H7 (cell line): ENCODE measurements at regions not wholly inside any gene's neighbourhood (a gene's known extent, or its start where the extent isn't known, plus 50 kb on each side); places are given as distances from the start of the nearest gene placed in this dataset.

ENCODE experiments used
- DNase-seq: peaks from one replicate; pipeline ENCODE4 v3.0.0; 2012
- H3K27me3 ChIP-seq: 2 replicates; pipeline ENCODE4 v1.6.0; 2011; ENCODE audit warnings: mild to moderate bottlenecking, low read length; ENCODE audit not compliant: control insufficient read depth, insufficient read depth
- H3K36me3 ChIP-seq: replicated peaks from 2 replicates; pipeline ENCODE4 v1.5.1; 2011; ENCODE audit warnings: low read length; ENCODE audit not compliant: control insufficient read depth, insufficient read depth
- H3K4me3 ChIP-seq: 2 replicates; pipeline ENCODE4 v1.5.1; 2011; ENCODE audit warnings: low read depth, mild to moderate bottlenecking, control low read depth, low read length, moderate library complexity; ENCODE audit not compliant: insufficient read depth

DNA sequence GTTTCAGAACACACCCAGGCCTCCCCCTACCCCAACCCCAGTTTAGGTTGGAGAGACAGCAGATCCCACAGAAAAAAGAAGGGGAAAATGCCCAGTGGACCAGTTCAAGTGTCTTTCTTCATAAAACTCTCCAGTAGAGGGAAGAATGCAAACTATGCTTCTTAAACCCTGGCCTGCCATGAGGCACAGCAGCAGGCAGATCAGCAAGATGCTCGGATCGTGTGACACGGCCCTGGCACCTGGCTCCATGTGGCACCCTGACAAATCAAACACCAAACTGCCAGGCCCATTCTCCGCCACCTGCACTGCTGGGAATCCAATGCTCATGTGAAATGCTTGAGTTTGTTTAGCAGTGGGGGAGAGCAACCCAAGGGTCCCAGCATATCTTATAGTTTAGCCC lies 166.8 kb downstream of the SOX9 start:
- no peak overlapping the region for H3K4me3 ChIP-seq
- H3K27me3 ChIP-seq, result no peaks in the 10 kb centered on the region; the same call in 1 of the 2 replicates
- H3K36me3 ChIP-seq, result no peaks in the 10 kb centered on the region
- DNase-seq, result no peak

DNA sequence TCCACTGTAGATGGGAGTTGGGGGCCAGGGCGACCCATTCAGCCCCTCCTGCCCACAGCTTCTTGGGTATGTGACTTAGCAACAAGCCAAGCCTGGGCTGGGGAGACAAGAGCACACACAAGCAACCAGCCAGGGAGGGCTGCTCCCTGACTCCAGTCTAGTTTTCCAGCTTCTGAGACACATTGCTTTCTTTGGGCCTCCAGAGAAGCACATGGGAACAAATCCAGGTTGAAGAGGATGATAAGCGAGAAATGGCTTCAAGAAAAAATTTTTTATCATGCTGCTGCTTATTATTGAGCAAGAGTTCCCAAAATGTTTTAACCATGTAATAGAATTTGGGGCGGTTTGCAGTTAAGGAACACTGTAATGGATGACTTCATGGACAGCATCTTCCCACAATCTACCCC lies 173.7 kb downstream of the SOX9 start:
- Histone ChIP-seq H3K4me3 (no peak overlapping the region), H3K36me3 (no peaks in the 10 kb centered on the region), H3K27me3 (no peaks in the 10 kb centered on the region; the same call in 1 of the 2 replicates)
- no peak for DNase-seq

DNA sequence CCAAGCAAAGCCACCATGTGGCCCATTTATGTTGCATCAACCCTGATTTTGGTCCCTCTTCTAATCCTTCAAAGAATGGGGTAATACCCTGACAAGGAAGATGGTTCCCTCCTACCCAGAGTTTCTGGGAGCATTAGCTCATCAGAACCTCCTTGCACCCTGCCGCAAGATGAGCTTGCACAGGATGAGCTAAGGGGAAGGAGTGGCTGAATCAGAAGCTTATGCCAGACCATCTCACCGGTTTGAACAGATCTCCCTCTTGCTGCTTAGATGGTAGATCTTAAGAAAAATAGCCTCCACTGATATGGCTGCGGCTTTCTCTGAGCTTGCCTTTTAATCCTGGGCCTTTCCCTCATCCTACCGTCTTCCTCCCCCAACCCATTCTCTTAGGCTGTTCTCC lies 175.1 kb downstream of the SOX9 start:
- Histone ChIP-seq H3K36me3 (no peaks in the 10 kb centered on the region), H3K27me3 (no peaks in the 10 kb centered on the region; the same call in 1 of the 2 replicates), H3K4me3 (no peak overlapping the region)
- no peak for DNase-seq

DNA sequence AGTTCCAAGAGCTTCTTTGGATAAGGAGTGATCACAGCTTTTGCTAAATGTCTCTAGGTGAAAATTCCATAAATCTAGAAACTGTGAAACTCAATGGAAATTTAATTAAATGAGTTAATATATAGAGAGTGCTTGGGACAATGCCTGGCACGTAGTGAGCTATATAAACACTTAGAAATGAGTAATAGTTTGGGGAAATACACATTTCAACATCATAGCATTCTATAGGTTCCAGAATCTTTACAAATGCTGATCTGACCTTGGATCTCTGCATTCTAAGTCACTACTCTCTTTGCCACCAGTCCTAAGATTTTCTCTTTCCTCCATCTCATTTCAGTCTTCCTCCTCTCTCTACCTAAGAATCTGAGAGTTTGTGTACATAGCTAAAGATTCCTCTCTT lies 175.6 kb downstream of the SOX9 start:
- no peak for DNase-seq
- Histone ChIP-seq H3K27me3 (no peaks in the 10 kb centered on the region), H3K4me3 (no peak overlapping the region), H3K36me3 (no peaks in the 10 kb centered on the region)

DNA sequence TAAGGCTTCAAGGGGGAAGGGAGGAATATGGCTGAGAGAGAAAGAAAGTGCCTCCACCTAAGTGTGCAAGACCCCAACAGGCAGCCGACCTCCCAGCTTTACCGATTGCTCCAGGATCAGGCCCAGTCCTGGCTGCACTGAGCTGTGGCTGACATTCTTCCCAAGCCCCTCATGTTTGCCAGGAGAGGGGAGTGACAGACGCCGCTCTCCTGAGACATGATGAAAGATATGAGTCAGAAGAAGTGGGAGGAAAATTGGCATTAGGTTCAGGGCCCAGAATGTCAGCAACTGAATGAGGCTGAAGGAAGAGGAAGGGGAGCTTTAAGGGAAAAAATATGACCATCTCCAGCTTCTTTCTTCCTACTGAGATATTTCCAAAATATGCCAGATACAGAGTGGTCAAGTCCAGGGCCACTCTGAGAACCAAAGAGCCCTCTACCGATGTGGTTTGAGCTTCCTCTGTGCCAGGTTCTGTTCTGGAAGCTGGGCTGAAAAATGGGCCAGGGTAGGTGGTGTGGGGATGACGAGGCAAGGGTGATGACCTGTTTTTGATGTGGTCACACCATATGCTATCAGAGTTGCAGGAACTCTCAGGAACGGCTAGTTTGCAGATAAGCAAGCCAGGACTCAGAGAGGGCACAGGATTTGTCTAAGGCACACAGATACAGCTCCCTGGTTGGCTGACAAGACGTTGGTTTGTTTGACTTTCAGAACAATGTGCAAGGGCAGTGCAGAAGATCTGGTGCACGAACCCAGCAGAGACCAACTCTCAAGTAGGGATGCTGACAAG lies 176.7 kb downstream of the SOX9 start:
- no peak overlapping the region for H3K4me3 ChIP-seq
- H3K27me3 ChIP-seq, result no peaks in the 10 kb centered on the region
- H3K36me3 ChIP-seq, result no peaks in the 10 kb centered on the region
- DNase-seq, result no peak

DNA sequence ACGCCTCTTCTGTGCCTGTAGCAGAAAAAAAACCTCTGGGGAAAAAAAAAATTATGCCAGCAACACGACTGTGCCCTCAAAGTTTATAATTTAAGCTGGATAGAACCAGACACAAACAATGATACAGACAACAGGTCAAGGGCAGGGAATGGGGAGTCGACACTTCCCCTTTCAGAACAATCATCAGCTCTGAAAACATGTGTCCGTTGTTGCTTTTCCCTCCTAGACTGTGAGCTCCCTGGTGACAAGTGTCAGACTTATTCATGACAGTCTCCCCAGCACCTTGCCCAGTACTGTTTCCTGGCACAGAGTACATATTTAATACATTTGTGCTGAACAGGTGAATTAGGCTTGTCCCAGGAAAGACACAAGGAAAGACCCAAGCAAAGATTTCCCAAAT lies 178.3 kb downstream of the SOX9 start:
- Histone ChIP-seq H3K27me3 (no peaks in the 10 kb centered on the region), H3K36me3 (no peaks in the 10 kb centered on the region), H3K4me3 (no peak overlapping the region)
- DNase-seq, result no peak

DNA sequence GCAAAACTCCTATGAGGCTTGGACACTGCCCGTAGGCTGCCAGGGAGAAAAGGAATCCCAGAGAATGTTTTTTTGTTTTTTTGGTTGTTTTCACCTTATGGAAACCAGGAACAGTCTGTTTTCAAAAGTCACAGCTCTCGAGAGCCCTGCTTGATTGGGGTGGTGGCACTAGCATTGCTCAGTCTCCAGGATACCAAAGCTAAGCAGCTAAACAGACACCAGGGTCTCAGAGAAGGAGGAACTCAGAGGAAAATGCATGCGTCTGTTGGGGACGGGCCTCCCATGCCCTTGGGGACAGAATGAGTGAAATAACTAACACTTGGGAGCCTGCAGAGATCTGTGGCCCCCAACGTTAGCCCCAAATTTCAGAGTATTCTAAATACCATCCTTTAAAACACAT lies 178.8 kb downstream of the SOX9 start:
- no peak overlapping the region for H3K4me3 ChIP-seq
- H3K36me3 ChIP-seq, result no peaks in the 10 kb centered on the region
- DNase-seq, result no peak
- no peaks in the 10 kb centered on the region for H3K27me3 ChIP-seq

DNA sequence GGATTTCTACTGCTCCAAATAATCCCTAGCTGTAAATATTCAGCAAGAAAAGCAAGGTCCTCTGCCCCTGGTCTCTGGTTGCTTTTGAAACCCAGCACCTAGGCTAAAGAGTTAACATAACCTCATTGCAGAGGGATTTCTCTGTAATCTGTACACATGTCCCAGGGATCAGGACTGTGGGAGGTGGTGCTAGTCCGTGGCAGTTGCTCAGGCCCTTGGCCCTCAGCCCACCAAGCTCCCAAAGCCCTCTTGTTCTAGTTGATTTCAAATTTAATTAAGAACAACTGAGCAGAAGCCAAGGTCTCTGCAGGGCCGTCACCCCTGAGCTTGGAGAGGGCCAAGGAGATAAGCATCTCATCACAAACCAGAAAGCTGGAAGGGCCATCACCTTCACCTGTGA lies 181.1 kb downstream of the SOX9 start:
- Histone ChIP-seq H3K27me3 (no peaks in the 10 kb centered on the region), H3K36me3 (no peaks in the 10 kb centered on the region), H3K4me3 (no peak overlapping the region)
- DNase-seq, result no peak

DNA sequence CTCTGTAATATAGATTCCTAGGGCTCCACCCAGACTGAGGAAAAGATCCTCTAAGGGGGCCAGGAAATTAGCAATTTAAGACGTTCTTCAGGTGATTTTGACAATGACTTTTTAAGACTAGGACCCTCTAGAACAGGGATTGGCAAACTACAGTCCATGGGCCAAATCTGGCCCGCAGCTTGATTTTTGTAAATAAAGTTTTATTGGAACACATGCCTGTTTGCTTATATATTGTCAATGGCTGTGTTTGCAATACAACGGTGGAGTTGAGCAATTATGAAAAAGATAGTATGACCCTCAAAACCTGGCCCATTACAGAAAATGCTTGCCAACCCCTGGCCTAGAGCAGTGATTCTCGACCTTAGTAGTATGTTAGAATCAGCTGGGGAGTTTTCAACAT lies 181.9 kb downstream of the SOX9 start:
- no peak for DNase-seq
- Histone ChIP-seq H3K27me3 (no peaks in the 10 kb centered on the region), H3K4me3 (no peak overlapping the region), H3K36me3 (no peaks in the 10 kb centered on the region)

DNA sequence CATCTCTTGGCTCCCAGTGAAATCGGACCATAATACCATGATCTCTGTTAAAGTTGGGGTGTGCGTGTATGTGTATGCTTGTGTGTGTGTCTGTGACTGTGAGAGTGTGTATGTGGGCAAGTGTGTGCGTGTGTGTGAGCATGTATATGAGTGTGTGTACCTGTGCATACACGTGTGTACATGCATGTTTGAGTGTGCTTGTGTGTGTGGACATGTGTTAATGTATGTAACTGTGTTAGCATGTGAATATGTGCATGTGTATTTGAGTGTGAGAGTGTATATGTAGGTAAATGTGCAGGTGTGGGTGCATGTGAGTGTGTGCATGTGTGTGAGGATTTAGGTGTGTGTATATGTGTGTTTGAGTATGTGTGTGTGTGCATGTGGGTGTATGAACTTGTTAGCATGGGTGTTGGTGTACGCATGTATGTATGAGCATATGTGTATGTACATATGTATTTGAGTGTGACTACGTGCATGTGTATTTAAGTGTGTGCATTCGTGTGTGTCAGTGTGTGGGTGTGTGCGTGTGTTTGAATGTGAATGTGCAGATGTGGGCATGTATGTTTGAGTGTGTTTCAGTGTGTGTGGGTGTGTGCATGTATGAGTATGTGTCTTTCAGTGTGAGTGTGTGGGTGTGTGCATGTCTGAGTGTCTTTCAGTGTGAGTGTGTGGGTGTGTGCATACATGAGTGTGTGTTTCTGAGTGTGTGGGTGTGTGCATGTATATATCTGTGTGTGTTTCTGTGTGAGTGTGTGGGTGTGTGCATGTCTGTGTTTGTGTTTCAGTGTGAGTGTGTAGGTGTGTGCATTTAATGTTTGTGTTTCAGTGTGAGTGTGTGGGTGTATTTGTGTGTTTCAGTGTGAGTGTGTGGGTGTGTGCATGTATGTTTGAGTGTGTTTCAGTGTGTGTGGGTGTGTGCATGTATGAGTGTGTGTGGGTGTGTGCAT lies 183.2 kb downstream of the SOX9 start:
- Histone ChIP-seq H3K4me3 (no peak overlapping the region), H3K27me3 (no peaks in the 10 kb centered on the region), H3K36me3 (no peaks in the 10 kb centered on the region)
- no peak for DNase-seq

DNA sequence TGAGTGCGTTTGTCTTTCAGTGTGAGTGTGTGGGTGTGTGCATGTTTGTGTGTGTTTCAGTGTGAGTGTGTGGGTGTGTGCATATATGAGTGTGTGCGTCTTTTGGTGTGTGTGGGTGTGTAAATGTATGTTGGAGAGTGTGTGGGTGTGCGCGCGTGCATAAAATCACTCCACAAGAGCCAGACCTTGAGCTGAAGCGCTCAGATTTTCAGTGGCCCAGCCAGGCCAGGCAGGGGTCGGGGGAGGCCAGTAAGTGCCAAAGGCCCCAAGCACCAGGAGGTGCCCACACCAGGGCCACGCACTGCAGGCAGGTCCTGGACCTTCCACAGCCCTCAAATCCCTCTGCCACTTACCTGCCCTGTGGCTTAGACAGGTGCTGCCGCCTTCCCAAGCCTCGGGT lies 184.0 kb downstream of the SOX9 start:
- no peak for DNase-seq
- no peaks in the 10 kb centered on the region for H3K36me3 ChIP-seq

DNA sequence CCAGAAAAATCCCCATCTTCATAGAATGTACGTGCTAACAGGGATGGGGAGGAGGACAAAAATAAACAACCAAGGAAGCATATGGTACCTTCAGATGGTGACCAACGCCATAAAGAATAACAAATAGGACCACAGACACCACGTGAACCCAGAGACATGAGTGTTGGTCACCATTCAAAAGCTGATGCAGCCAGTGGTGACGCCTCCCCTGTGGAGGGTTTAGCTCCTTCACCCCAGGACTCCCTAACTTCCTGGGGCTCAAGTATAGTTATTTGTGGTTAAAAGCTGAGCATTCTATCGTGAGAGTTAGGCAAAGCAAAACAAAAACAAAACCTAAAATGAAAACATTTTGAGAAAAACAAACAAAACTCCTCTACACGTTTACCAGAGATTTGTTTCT lies 184.7 kb downstream of the SOX9 start:
- peak; percentile 49 for DNase-seq
- no peaks in the 10 kb centered on the region for H3K27me3 ChIP-seq
- no peaks in the 10 kb centered on the region for H3K36me3 ChIP-seq
- no peak overlapping the region for H3K4me3 ChIP-seq

More for the DNA sequence above, 184.0 kb downstream of the SOX9 start:
- no peak overlapping the region for H3K4me3 ChIP-seq
- H3K27me3 ChIP-seq, result no peaks in the 10 kb centered on the region

DNA sequence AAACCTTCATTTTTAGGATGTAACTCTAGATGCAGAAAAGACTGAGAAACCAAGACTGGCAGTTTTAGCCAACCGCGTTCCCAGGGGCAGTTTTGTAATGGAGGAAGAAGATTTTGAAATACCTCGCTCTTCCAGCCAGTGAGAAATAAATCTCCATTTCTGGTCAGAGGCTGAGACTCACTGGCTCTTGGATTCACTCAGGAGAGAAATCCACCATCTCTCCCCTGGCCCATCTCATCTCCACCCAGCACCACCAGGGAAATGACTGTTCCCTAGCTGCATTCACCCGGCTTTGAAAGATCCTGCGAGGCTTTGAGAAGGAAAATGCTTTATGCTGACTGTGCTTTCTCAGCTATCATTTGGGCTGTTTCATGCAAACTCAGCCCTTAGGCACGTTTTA lies 185.2 kb downstream of the SOX9 start:
- Histone ChIP-seq H3K4me3 (no peak overlapping the region), H3K27me3 (no peaks in the 10 kb centered on the region), H3K36me3 (no peaks in the 10 kb centered on the region)
- DNase-seq, result peak; percentile 35

DNA sequence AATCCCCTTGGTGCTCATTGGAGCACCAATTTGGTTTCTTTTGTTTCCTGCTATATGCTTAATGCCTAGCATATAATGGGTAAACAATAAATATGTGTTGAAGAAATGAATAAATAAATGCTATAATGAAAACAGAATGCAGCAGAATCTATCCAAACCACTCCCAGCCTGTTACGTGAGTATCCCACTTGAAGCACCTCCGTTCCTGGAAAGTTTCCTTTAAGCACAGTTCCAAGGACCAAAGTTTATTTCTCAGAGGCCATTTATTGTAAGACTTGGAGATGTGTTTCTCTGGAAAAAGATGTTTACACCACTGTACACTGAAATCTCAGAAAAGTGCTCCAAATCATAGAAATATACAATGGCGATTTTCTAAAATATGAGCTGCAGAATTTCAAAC lies 187.0 kb downstream of the SOX9 start:
- Histone ChIP-seq H3K36me3 (no peaks in the 10 kb centered on the region), H3K27me3 (no peaks in the 10 kb centered on the region), H3K4me3 (no peak overlapping the region)
- no peak for DNase-seq
